ENCODE measurements at regions not wholly inside any gene's neighbourhood (a gene's known extent, or its start where the extent isn't known, plus 50 kb on each side); places are given as distances from the start of the nearest gene placed in this dataset.

- H3K79me1 ChIP-seq (ENCODE audit: insufficient read depth, low read depth, low read length, poor library complexity, severe bottlenecking), result no peaks in the 10 kb centered on the region
- no peak overlapping the region for H3K9ac ChIP-seq (ENCODE audit: extremely low read depth, insufficient read length, low read length)
- no peak overlapping the region for H3K14ac ChIP-seq (ENCODE audit: insufficient read depth, low read length)
- no peak overlapping the region for H2BK120ac ChIP-seq (ENCODE audit: low read depth, low read length, poor library complexity, severe bottlenecking)
- no peaks in the 10 kb centered on the region for H3K4me1 Mint-ChIP-seq
- H4K5ac ChIP-seq (ENCODE audit: insufficient read length, low read depth, low read length), result no peak overlapping the region
- no peak overlapping the region for H3K56ac ChIP-seq (ENCODE audit: insufficient read length, low read depth, low read length)
- no peak overlapping the region for H3K27ac ChIP-seq (ENCODE audit: insufficient read length, low read depth, low read length)
- H3K9me3 Mint-ChIP-seq, result peaks cover 0 to 3% of the 10 kb centered on the region in 2 experiments; a peak in 1 of 5 replicates
- no peak for DNase-seq
- no peak overlapping the region for H3K23ac ChIP-seq (ENCODE audit: insufficient read length, low read depth, low read length)
- no peak overlapping the region for H2BK20ac ChIP-seq (ENCODE audit: low read depth, low read length, poor library complexity, severe bottlenecking)
- no peak overlapping the region for H2BK15ac ChIP-seq (ENCODE audit: low read depth, low read length)
- no peaks in the 10 kb centered on the region for H3K27me3 ChIP-seq (ENCODE audit: insufficient read depth, low read length)
- H3K4me3 Mint-ChIP-seq, result no peak overlapping the region
- H2BK5ac ChIP-seq (ENCODE audit: insufficient read length, low read length), result no peak overlapping the region
- H3K9me3 ChIP-seq (ENCODE audit: control insufficient read depth, low read depth, low read length), result no peaks in the 10 kb centered on the region
- no peak overlapping the region for H4K8ac ChIP-seq (replicated peaks; ENCODE audit: insufficient read length, low read depth, low read length)
- no peak overlapping the region for H2BK12ac ChIP-seq (ENCODE audit: insufficient read length, low read depth, low read length)
- H4K20me1 ChIP-seq (ENCODE audit: control insufficient read depth, insufficient read depth, insufficient read length), result no peaks in the 10 kb centered on the region
- no peaks in the 10 kb centered on the region for H3K4me1 ChIP-seq (ENCODE audit: insufficient read depth, low read length)
- H3T11ph ChIP-seq (ENCODE audit: low read length), result no peak overlapping the region
- H3K4ac ChIP-seq (ENCODE audit: low read depth, low read length), result no peak overlapping the region
- no peaks in the 10 kb centered on the region for H3K23me2 ChIP-seq (ENCODE audit: insufficient read length, low read depth, low read length, poor library complexity, severe bottlenecking)
- no peak overlapping the region for H3K27ac Mint-ChIP-seq
- H3K36me3 Mint-ChIP-seq (ENCODE audit: insufficient read depth in 1 of 3, low read depth in 3 of 3), result no peaks in the 10 kb centered on the region; a peak in 1 of 7 replicates
- no peaks in the 10 kb centered on the region for H3K27me3 Mint-ChIP-seq (ENCODE audit: low read depth)
- H2AK5ac ChIP-seq (ENCODE audit: insufficient read length, low read length), result no peak overlapping the region
- H3K79me2 ChIP-seq (ENCODE audit: insufficient read depth, low read length), result no peaks in the 10 kb centered on the region
- H3K4me2 ChIP-seq (ENCODE audit: insufficient read depth, insufficient read length, low read length), result no peak overlapping the region
- no peak for TF ChIP-seq CTCF (conservative IDR thresholded peaks at IDR 0.05)
- H2AFZ ChIP-seq (ENCODE audit: low read length), result no peak overlapping the region
- H4K91ac ChIP-seq (ENCODE audit: insufficient read length, low read depth, low read length), result no peak overlapping the region
- no peak overlapping the region for H3K18ac ChIP-seq (ENCODE audit: insufficient read length, low read depth, low read length)
These were observed 1925.5 kb downstream of the ARAP2 start for GRCh38 chr4:34318773-34319172.

All from H9 (cell line).